NCI-H128 (cell line): ENCODE measurements at regions not wholly inside any gene's neighbourhood (a gene's known extent, or its start where the extent isn't known, plus 50 kb on each side); places are given as distances from the start of the nearest gene placed in this dataset.

Source experiments
- DNase-seq: peaks from one replicate; lab custom pipeline; 2025; ENCODE audit not compliant: unreplicated experiment; lab: John Stamatoyannopoulos, UW

DNA sequence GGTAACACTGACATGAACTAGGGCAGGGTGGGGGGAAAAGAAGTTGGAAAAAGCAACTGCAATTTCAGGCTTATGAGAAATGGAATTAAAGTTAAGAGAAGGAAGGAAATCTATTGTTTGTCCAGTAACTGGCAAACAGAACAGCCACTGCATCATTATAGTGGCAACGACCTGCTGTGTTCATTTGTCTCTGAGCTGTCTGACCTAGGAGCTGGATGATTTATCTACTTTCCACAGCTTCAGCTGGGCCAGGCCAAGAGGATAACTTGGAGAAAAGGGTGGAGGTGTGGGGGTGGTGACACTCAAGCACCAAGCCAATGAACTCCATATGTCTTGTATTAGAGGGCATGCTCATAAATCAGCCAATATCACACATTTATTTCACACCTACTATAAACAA lies 291.5 kb upstream of the KLHL29 start:
- DNase-seq: no peak

DNA sequence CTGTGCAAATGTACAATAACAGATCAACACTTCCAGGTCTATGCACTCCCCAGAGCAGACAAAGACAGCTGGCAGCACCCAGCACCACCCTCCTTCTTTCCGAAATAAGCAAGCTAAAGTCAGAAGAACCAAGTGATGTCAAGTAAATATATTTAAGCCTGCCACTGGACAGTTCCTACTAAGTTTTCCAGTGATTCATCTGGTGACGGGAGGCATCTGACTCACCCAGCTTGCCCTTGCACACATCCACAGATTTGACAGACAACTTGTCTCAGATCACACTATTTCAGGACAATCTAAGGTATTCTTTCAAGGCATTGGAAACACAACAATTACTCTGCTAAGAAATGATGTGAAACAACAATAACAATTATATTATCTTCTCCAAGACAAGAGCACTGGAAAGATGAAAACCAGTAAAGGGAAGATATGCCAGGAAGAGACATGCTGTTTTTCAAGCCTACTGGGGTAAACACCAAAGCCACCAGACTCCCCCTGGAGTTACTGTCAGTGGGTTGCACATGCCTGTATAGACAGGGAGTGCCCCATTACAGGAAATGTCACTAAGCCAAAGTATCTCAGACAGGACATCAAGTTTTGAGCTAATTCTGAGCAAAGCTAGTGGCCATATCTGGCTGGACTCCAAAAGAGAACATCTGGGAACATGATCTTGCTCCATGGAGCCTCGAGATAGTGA lies 287.9 kb upstream of the KLHL29 start:
- no peak for DNase-seq

DNA sequence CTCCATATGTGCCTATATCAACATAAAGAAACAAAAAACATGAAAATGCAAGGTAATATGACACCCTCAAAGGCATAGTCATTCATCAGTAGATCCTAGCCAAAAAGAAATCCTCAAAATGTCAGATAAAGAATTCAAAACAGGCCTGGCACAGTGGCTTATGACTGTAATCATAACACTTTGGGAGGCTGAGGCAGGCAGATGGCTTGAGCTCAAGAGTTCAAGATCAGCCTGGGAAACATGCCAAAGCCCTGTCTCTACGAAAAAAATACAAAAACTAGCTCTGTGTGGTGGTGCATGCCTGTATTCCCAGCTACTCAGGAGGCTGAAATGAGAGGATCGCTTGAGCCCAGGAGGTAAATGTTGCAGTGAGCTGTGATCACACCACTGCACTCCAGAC lies 284.6 kb upstream of the KLHL29 start:
- no peak for DNase-seq

DNA sequence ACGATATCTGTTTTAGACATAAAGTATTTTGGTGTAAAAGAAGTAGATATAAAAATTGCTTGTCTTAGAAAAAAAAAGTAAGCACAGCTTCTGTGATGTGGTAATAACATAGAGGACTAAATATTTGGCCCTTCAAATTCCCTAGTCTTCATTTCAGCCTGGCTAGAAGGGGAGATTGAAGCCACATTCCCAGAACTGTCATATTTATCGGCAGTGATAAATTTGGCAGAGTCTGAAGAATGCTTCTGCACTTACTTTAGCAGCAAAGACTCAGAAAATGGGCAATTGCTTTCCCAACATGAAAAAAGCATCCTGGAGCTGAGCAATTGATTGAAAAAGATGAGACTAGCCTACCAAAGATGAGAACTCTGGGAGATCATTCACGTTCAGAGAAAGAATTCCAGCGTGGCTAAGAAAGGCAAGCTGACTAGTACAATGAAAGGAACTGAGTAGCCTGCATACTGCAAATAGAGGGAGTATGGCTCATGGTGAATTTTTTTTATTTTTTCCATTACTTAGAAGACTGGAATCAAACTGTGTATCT lies 278.7 kb upstream of the KLHL29 start:
- DNase-seq: no peak

DNA sequence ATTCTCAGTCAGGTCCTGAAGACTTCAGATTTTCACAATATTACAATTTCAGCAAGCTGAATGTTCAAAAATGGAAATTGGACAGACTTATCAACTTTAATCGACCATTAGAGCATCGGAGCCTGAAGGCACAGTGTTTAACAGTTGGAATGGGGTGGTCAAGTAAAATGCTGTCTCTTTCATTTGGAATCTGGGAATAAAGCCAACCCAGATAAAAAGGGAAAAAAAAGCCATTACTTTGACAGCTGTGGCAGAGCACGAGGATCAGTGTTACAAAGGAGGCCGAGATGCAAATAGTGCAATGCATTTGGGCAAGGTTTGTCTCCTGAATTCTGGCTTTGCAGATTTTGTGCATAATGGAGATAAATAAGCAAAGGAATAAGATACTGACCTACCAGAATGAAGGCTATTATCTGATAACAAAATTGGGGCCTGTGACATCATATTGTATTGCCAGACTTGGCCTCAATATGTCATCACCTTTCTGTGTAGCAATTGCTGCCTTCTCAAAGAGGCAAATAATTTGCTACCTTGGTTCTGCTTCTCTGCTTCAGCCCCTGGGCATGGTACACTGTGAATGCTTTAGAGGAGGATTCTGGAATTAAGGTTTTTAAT lies 277.5 kb upstream of the KLHL29 start:
- DNase-seq: no peak

DNA sequence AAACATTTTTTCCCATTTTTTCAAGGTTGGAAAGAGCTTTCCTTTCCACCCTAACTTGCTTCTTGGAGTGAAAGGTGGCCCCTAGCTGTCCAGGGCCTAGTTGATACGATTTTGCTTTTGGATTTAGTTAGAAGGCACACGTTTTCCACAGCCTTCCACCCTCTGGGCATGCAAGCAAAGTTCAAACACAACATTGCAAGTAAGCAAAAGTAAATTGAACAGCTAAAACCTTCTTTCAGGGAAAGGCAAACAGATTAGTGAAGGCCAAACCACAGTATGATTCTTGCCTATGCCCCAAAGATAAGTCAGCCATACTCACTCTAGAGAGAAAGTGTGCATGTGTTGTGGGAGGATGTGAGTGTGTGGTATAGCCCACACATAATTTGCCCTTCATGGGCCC lies 273.7 kb upstream of the KLHL29 start:
- DNase-seq: no peak

DNA sequence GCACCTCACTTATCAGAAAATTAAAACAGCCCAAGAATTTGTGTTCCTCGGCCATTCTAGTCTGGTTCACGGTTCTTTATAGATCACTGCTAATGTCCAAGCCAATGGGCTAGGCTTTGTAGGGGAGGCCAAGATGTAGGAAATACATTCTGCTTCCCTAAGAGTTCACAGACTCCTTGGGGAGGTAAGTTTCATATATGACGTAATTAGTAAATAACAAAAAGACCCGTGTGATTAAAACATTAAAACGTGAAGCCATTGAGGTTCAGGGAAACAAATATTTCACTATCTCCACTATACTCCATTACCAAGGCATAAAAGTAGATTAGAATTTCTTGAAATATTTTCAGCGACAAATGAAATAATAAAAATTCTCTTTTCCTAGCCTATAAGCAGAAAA lies 272.5 kb upstream of the KLHL29 start:
- DNase-seq: no peak

DNA sequence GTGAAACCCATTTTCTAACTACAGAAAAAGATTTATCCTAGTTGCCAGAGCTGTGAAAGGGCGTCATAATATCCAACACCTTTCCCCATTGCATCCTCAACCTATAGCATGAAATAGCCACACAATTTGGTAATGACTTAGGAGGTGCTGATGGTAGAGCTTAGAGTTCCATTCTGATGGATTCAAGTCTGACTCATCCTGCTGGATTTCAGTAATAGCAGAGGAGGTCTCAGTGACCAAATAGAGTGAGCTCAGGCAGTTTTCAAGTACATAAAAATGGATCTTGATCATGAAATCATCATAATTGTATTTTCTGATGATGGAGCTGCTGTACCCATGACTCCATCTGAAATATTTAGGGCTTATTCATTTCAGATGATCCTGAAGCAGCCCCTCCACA lies 270.7 kb upstream of the KLHL29 start:
- no peak for DNase-seq

DNA sequence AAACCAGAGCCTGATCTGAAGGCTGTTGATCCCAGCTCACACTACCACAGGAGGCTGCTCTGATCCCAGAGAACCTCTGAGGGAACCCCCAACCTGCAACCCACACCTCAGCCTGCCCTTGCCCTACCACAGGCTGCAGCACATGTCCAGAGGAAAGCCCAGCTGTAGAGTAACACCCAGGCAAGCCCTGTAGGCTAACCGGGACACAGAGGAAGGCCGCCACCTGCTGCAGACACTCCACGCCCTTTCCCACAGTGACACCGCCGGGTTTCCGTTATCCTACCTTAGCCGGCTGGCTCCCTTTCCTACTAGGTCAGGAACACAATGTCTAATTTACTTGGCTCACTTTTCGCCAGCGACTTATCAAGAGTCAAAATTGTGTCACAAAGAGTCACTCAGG lies 266.7 kb upstream of the KLHL29 start:
- no peak for DNase-seq

DNA sequence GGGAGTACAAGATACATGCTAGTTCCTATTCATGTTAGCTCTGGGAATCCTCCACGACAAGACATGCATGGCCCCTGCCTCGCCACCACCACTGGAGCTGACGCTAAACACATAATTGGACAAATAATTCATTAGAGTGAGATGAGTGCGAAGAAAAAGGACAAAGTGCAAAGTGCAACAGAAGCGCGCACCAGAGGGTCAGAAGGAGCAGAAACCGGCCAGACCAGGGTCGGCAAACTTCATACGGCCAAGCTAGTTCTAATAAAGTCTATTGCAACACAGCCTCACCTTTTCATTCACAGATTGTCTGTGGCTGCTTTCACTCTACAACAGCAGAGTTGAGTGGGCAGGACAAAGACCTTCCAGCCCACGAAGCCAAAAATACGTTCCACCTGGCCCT lies 266.1 kb upstream of the KLHL29 start:
- DNase-seq: no peak

DNA sequence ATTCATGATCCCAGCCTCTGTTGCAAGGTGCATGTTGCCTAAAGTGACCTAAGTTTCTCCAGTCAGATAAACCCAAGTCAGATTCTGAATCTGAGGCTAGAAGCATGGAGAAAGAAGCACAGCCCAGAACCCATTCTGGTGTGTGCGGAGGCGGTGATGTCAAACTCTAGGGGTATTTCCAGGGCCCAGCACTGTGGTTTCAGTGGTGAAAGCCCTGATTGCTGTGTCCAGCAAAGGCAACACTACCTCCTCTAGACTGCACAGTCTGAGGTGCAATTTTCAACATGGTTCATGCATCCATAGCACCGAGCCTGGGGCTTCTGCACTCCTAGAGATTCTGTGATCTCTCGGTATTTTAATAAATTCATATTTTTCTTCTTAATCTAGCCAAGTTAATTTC lies 264.8 kb upstream of the KLHL29 start:
- no peak for DNase-seq

DNA sequence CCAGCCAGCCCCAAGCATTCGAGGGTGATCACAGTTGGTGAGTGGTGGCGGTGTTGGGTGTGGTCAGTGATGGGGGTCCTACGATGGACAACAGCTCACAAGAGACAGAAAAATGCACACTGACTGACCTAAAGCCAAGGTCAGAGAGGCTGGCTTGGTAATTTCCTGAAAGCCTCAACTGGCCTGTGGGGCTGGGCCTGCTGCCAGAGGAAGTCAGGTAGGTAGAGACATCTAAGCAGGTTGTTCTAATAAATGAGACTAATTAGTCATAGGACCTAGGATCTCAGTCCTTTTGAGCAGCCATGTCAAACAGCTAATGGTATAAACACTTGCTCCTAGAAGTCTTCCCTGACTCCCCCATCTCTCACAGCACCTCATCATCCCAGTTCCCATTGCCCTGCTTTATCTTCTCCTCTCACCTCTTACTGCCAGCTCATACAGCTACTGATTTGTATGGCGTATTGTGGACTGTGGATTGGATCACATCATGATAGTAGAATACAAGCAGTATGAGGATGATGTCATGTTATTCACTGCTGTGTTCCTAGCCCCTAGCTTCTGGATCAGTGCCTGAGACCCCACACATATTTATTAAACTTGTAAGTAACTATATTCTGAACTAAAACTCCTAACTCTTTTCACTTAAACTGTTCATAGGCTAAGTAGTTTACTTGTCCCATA lies 262.9 kb upstream of the KLHL29 start:
- DNase-seq: no peak

DNA sequence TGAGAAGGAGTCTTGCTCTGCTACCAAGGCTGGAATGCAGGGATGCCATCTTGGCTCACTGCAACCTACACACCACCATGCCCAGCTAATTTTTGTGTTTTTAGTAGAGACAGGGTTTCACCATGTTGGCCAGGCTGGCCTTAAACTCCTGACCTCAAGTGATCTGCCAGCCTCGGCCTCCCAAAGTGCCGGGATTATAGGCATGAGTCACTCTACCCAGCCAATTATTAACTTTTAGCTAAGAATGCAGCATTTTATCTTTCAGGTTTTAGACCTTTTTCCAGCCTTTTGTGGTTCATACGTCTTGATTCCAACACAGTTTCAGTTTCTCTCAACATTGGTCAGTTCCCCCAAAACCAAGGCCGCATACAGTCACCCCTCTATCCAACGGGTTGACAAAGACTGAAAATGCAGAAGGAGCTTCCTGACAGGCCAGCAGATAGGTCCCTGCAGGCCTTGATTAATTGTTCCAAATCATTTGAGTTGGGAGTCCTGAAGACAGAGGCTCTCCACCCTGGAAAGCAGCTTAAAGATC lies 262.2 kb upstream of the KLHL29 start:
- DNase-seq: no peak

DNA sequence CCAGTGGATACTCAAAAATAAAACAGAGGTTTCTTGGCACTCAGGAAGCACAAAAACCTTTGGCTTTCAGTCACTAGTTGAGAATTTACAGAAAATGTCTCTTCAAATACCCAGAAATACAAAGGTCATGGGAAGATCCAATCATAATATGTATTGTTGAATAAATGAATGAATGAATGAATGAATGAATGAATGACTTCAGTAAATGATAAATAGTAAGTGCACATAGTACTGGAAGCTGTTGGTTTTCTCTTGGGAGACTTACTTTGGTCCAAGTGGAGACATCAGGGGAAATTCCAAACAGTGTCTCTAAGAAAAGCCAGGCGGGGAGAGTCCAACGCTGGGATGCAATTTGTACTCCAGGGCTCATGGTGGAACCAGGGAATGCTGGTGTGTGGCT lies 261.3 kb upstream of the KLHL29 start:
- no peak for DNase-seq

DNA sequence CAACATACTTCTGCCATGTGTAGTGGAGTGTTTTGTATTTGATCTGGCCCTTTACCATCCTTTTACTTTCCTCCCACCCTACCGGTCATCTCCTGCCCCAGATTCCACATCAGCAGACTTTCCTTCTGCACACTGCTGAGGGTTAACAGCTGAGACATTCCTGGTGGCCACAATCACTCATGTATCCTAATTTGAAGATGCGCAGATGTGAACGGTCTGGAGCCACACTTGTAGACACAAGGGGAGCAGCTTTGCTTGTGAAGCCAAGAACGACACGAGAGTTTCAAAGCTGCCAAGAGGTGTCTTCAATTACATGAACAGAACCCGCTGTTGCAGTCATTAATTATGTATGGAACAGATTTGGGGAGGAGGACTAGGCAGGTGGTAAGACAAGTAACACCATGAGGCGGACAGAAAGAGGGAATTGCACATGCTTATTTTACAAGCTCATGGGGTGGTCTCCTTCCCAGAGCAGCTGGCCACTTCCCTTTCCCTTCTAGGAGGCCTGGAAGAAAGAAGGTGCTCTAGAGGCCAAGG lies 260.7 kb upstream of the KLHL29 start:
- no peak for DNase-seq

DNA sequence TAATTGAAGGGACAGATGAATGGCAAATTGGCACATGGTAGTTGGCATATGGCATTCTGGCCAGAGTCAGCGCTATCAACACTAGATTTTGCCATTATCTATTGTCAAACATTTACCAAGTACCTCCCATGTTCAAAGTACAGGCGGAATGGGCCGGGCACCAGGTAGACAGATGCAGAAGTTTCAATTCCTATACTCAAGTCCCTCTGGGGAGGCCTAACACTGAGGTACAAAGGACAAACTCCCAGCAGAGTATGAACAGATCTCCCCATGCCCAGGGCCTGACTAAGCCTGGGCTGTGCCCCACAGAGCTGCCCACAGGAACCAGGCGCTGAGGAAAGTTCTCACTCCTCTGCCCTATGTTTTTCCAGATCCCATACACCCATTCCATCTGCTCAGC lies 257.5 kb upstream of the KLHL29 start:
- DNase-seq: no peak

DNA sequence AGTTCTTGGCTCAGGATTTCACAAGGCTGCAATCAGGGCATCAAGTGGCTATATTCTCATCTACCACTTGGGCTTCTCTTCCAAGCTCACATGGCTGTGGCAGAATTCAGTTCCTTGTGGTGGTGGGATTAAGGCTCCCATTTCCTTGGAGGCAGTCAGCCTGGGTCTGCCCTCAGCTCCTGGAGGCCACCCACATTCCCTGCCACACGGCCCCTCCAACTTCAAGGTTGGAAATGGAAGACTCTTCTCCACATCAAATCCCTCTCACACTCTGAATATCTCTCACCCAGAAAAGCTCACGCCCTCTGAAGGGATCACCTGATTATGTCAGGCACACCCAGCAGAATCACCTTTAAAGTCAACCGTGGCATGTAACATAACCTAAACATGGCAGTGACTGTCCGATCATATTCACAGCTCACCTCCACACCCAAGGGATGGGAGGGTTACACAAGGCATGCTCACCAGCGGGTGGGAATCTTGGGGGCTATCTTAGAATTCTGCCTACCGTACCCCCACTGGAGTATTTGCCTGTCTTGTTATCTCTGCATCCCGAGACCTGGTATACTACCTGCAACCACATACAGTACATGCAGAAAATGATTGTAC lies 256.2 kb upstream of the KLHL29 start:
- DNase-seq: no peak

DNA sequence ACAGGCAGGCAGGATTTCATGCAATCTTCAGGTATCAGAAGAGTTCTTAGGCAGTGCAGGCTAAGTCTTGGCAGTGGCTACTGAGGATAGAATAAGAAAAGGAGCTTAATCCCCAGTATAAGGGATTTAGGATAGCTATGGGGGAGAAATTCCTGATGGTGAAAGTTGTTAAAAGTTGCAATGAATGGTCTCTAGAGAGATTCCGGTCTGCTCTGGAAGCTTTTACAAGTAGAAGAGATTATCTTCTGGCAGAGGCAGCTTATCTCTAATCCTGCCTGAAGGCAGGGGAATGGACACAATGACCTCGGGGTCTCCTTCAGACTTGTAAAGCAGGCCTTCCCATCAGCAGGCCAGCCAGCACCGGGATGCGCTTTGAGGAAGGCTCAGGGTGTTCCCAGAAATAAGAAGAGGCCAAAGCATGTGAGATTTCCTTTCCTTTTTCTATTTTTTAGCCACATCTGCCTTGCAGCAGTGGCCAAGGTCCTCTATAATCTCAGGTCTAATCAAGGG lies 253.9 kb upstream of the KLHL29 start:
- DNase-seq: no peak

DNA sequence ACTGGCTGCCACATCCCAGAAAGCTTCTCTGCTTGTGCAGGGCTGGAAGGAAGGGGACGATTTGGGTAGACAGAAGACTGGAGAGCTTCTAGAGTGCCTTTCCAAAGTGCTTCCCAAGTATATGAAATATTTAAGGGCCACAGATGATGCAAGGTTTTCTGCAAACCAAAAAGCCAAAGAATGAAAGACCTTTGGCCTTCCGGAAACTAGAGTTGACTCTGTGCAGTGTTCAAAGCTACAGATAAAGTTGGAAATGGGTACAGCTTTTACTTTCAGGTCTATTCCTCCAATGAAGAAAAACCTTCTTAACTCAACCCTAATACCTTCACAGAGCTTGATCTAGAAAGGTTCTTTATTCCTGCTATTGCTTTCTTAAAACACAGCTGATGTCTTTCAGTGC lies 253.0 kb upstream of the KLHL29 start:
- no peak for DNase-seq

DNA sequence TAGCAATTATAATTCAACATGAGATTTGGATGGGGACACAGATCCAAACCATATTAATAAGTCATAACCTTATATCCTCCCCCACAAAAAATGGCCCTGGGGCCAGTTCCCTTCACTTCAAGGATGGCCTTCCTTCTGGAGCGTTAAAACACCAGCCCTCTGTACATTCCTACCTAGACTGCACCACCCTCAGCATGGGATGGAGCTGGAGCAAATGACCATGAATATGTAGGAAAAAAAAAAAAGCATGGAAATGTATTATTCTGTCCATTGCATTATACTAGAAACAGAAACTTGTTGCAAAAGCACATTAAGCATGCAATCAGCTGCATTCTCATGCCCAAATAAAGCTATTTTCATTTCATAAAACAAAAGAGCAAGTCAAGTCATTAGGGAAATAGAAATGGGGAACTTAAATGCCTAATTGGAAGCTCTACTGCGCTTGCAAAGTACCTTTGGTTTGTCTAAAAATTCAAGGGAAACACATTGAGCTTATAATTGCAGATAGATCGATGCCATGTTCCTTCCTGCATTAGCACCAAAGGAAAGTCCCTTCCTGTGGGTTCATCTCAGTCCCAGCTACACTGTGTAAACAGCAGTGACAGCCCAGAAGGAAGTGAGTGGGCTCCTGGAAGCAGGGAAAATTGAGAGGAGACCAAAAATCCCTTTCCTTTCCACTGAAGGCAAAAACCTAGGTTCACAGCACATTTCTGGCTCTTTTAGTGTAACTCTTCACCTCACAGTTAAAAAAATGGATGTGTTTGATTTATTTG lies 252.0 kb upstream of the KLHL29 start:
- no peak for DNase-seq
